HG03108 (cell line): ENCODE measurements at regions not wholly inside any gene's neighbourhood (a gene's known extent, or its start where the extent isn't known, plus 50 kb on each side); places are given as distances from the start of the nearest gene placed in this dataset.

ENCODE experiments used
- ATAC-seq: cut with Tn5 transposase; IDR thresholded peaks from one replicate; pipeline ENCODE4 v1.9.1; 2021; ENCODE audit warnings: moderate library complexity; ENCODE audit not compliant: unreplicated experiment

DNA sequence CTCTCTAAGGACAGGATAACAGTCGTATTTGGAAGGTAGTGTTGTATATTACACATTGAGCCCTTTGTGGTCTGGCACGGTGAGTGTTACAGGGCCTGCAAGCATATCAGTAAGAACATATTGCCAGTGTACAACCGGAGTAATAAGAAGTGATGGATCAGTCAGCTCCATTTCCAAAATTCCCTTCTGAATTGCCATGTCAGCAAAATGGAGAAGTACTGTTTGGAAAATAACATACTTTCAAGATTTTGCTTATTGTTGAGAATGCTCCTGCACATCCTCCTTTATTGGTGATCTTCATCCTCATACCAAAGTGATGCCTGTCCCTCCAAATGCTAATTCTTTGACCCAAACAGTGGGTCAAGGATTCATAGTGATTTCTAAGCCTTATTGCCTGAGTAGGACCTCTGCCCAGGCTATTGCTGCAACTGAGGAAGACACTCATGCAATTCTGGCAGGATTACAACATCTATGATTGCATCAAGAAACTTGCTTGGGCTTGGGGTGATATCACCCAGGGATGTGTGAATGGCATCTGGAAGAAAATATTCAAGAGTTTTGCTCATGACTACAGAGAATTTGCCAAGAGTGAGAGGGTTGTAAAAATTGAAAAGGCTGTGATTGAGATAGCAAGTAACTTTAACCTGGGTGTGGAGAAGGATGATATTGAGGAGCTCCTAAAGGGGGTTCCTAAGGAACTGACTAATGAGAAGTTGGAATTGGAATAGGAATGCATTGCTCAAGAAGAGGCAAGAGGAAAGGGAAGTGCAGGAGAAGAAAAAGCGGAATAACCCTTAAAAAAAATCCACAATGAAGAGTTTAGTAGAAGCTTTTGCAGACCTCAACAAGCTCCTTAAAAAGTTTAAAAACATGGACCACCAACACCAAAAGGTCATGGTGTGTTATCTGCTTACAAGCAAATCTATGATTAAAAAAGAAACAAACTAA lies 452.2 kb upstream of the SORCS1 start:
- no peak for ATAC-seq

DNA sequence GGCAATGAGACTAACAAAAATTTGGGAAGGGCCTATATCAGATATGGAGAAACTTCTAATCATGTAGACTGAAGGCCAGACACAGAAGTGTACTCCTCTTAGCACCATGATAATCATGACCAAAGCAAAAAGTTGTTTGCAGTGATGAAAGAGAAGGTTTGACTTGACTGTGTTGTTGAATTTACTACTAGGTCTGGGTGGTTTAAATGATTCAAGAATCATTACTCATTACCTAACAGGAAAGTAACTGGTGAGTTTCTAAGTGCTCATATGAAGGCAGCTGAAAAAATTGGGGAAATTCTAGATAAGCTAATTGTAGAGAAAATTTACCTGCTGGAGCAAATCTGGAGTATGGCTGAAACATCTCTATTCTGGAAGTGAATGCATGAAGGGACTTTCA lies 451.5 kb upstream of the SORCS1 start:
- ATAC-seq, result no peak

DNA sequence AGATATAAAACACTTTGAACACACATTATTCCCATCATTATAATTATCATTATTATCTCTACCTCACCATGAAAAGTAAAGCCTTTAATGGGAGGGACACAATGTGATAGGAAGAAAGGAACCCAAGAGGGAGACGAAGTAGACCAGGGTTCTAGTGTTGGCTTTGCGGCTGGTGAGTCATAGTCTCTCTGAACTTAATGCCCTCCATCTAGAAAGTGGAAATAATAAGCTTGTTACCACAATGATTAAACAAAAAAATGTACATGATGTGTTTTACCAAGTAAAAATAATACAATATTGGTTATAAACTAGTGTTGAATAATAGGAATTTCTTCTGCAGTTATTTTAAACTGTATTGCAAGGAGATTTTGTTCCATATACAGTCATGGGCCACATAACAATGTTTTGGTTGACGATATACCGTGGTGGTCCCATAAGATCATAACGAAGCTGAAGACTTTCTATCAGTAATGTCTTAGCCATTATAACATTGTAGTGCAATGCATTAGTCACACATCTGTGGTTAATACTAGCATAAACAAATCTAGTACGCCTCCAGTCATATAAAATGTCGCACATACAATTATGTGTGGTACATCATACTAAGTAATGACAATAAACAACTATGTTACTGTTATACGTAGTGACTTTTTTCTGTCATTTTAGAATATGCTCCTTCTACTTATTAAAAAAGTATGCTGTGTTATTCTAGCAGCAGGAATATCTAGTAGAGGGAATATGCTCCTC lies 450.6 kb upstream of the SORCS1 start:
- no peak for ATAC-seq

DNA sequence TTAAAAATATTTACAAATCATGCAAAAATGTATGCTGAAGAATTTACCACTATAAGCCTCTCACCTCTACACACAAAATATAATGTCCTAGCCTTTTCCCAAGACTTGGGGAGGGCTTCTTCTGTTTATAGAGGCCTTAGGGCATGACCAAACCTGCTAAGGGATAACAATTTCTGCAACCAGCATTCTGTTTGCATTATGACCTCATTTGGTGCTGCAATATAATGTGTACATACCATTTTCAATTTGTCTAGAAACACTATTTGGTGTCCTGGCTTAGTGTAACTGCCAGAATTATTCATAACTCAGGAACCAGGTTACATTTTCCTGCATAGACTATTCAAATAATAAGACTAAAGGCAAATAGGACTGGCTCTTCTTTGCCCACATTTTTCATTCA lies 446.6 kb upstream of the SORCS1 start:
- ATAC-seq, result no peak

DNA sequence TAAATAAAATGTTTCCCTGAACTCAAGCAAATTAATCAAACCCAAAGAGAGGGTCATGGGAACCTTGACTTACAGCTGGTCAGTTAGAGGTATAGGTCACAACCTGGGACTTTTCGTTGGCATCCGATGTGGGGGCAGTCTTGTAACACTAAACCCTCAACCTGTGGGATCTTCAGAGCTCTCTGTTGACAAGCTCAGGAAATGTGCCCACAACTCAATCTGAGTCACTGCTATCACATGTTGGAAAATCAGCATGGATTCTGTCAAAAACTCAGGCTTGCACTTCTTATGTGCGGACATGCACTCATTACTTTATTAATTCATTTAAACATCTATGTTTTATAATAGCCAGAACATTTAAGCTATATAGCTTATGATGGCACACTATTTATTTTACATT lies 424.6 kb upstream of the SORCS1 start:
- ATAC-seq, result no peak

DNA sequence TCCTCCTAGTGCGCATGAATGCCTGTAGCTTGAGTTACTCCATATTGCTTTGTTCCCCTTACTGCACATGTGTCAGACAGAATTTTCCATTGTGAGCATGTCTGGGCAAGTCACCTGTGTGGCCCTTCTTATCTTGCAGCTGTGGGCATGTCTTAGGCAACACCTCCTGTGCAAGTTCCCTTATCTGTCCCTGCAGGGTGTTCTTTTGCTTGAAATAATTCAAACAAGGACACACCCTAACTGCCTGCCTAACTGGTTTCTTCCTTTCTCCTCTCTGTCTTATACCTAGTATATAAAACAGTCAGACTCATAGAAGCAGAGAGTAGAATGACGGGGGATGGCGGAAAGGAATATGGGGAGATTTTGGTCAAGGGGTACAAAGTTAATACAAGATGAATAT lies 421.1 kb upstream of the SORCS1 start:
- no peak for ATAC-seq

DNA sequence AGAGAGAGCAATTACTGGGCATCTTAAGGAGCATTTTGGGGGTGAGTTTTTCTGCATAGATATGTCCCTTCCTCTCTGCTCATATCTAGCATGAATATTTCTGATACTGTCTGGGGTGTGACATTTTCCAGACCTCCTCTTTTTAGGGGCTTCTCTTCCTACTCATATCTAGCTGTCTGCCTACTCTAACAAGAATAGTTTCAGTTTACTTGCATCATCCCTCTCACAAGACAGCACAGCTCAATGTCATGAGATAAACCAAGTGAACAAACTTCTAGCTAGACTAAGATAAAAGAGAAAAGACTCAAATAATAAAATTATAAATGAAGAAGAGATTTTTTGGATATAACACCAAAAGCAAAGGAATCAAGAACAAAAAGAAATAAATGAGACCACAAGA lies 419.5 kb upstream of the SORCS1 start:
- no peak for ATAC-seq

DNA sequence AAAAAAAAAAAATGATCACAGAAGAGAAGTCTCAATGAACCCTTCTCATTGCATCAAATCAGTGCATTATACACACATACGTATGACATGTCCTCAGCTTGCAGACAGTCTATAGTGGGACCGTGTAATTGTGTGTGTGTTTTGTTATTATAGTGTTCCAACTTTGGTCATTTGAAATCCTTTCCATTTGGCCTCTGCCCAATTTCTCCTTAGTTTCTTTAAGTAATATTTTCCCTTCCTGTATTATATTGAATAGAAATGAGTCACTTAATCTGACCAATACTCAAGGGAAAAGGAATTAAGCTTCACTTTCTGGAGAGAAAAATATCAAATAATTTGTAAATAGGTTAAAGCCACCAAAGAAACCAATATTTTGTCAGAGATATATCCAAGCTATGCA lies 415.5 kb upstream of the SORCS1 start:
- ATAC-seq, result no peak

DNA sequence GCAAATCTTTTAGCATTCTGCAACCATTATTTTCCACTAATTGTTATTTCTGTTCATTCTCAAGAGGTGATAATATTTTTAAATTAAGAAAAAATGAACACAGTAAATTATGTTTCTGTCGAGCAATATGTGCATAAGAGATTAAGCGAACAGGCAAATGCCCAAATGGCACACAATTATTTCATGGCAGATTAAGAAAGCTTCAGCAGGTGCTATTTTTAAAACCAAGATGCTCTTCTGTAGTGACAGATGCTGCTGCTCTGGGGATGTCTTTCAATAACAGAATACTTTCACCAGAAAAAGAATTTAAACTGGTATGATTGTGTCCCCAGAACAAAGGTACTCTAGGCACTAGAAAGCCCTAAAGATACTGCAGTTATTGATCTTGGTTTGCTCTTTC lies 412.7 kb upstream of the SORCS1 start:
- ATAC-seq, result no peak

DNA sequence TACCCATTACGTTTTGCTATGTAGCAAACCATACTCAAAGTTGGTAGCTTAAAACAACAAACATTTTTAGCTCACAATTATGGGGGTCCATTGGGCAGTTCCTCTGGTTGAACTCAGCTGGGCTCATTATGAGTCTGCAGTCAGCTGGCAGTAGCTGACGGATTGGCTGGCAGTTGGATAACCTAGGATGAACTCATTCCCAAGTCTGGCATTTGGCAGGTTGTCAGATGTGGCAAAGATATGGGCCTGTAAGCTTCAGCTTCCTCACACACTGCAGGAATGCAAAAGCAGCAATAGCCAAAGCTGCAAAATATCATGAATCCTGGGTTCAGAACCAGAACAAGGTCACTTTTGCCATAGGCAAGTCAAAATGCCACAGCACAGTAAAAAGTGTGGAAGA lies 412.2 kb upstream of the SORCS1 start:
- no peak for ATAC-seq

DNA sequence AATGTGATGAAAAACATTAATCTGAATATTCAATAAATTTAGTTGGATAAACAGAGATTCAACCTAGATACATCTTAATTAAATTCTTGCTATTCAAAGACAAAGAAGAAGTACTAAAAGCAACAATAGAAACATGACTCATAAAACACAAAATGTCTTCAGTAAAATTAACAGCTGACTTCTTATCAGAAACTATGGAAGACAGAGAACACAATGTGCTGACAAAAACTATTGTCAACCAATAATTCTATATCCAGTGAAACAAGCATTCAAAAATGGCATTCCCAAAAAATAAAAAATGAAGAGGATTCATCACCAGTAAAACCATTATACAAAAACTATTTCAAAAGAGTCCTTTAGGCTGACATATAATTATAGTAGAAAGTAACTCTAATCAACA lies 400.5 kb upstream of the SORCS1 start:
- ATAC-seq, result no peak

DNA sequence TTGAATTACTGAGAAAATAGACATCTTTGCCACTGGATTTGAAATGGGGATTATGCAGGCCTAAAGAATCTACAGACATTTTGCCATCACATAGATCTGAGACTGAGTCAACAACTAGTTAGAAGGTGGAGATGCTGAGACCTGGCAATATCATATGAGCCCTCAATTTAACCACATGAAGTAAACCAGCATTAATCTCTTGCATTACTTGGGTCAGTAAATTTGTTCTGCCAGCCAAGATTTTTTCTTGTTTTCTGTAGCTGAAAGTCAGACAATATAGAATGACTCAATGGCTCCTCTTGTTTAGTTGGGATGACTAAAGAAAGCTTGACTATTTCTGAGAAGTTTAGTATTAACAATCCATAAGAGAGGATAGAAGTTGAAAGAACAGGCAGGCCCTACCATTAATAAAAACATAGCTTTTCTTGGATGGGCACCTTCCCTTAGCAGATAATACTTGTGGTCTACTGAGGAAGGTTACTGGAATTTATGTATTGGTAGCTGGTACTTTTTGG lies 396.7 kb upstream of the SORCS1 start:
- no peak for ATAC-seq

DNA sequence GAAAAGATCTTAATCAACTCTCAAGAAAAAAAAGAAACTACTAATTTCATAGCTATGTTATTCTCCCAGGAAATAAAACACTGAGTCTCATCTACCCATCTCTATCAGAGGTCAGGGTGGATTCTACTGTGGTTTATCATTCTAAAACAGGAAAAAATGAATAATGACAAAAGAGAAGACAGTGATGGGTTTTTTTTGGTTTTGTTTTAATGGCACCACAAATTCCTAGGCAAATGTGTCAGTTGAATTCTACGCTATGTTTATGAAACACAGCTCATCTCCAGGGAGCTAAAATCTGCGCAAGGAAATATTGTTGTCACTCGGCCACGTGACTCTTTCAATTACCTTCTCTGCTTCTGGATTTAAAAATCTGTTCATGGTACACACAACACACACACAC lies 393.4 kb upstream of the SORCS1 start:
- ATAC-seq, result no peak

DNA sequence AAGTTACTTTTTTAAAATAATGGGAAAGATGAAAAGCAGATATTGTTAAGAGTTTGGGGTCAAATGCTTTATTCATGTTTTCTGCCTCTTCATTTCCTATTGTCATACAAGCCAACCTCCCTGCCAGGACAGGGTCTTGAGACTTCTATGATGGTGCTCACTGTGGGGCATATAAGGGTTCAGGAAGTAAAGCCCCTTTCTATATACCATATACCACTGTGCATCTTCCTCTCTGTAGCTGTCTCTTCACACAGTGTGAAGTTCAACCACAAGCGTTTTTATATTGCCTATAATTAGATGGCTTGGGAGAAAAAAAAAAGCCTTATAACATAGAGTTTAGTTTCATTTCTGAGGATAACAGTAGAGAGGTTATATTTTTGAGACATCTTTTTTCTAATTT lies 389.8 kb upstream of the SORCS1 start:
- no peak for ATAC-seq

DNA sequence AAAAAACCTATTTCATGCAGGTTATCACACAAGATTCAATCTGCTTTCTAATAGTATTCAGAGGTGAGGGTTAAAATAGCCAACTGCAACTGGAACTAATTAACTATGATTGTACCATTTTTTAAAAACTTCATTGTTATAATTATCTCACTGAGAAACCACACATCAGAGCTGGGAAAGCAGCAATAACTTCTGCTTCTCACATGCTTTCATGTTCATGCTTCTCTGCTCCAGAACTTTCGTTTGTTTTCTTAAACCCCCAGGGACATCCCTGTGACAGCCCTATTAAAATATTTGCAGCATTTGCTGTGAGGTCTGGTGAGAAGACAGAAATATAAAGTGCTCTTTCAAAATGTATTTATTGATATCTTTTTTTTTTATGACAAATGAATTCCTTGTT lies 389.0 kb upstream of the SORCS1 start:
- no peak for ATAC-seq

DNA sequence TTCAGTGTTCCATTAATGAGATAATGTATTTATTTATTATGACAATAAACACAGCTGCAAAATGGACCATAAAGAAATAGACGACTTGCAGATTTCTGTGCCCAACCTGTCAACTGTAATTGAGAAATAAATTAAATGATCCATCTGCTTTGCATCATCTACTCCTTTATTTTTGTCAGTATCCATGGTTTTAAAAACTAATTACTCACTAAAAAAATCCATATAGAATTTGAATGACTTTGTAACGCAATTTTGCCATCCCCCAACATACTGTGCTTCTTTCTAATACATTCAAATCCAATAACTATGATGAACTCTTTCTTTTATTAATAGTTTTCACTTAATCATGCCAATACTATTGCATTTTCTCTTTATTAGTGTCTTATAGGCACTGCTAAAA lies 388.5 kb upstream of the SORCS1 start:
- ATAC-seq, result no peak

DNA sequence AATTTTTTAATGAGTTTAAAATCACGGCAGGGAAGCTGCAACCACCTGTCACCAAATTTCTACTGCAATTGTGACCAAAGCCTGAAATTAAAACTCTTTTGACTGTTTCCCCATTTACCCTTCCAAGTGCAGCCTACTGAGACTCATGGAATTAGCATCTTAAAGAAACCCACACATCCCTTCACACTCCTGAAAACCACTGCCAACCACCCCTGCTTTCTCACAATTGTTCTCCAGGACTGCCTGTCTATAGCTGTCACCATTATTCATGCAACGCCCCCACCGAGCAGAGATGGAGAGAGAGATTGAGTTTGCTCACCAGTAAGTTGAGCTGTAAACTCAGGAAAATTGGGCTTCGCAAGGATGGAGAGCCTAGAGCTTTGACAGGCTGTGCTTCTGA lies 383.8 kb upstream of the SORCS1 start:
- no peak for ATAC-seq

DNA sequence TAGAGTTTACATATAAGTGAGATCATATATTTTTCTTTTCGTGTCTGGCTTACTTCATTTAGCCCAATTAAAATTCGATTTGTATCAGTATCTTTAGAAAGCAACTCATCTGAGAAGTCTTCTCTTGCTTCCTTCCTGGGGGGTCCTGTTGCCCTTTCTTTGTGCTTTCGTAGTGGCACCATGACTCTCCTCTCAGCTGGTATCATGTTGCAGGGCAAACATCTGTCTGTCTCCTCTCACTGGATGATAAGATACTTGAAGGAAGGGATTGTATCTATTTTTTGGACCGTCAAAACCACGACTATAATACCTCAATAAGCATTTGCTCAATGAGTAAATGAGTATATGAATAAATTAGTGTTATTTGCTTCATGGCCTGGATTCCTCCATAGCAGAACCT lies 382.5 kb upstream of the SORCS1 start:
- ATAC-seq, result no peak

DNA sequence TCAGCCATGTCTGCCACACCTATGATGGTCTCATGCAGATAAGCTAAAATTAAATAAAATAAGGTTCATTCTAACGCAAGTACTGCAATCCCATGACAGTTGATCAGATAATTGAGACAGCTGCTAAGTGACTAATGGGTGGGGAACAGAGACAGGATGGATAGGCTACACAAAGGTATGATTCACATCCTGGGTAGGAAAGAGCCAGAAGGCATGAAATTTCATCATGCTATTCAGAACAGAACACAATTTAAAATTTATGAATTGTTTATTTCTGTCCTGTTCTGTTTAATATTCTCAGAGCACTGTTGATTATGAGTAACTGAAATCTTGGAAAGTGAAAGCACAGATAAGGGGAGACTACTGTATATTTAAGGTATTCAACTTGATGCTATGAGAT lies 381.8 kb upstream of the SORCS1 start:
- ATAC-seq, result no peak

DNA sequence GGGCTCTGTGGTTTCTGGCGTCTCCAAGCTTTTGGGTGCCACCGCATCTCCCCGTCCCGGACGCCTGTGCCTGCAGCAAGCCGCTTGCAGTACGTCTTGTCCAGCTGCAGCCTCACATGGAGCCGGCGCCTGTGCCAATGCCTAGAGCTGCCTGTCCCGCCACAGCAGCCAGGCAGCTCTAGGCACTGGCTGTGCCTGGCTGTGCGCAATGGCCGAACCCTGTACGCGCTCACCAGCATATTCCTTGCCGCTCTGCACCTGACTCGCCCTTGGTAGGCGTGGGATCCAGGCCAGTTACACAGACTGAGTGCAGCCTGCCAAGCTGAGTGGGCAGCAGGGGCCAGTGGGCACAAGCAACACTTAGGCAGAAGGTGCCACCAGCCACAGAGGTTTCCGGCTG lies 381.2 kb upstream of the SORCS1 start:
- ATAC-seq, result no peak

DNA sequence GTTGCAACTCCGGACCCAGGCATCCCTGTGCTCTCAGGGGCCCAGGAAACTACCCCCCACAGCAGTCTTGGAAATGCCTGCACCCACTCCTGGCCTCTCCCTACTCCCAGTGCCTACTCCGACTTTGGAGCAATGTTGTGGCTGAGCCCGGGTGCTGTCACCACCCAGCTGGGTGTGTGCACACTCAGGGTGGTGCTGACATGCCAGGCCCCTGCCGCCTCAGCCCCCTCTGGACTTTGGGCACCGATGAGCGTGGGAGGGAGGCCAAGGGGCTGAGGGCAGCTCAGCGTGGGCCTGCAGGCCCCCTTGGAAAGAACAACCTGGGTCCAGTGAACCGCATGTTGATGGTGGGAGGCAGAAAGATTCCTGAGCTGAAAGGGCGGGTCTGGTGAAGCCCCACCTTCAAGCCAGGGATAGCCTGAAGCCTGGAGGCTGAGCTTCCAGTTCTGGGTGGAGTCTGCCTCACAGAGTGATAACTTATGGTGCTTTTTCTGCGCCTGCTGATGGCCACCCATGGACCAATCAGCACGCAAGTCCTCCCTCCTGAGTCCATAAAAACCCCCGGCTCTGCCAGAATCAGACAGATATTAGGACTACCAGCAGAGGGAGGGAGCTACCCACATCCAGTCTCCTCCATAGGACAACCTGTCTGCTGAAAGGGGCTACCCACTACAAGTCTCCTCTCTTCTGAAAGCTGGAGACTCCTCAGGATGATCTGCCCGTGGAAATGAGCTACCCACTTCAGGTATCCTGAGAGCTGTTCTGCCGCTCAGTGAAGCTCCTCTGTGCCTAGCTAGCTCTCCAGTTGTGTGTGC lies 380.4 kb upstream of the SORCS1 start:
- no peak for ATAC-seq
